ENCODE measurements at regions not wholly inside any gene's neighbourhood (a gene's known extent, or its start where the extent isn't known, plus 50 kb on each side); places are given as distances from the start of the nearest gene placed in this dataset.

- no peak for TF ChIP-seq CTCF (IDR thresholded peaks at IDR 0.05)
- TF ChIP-seq POLR2AphosphoS5 (IDR thresholded peaks at IDR 0.05) = no peak
- TF ChIP-seq POLR2A (IDR thresholded peaks at IDR 0.05) = no peak
Observed at GRCh38 chr6:97714772-97715171, 431.8 kb upstream of the MMS22L start.

Measured in gastroesophageal sphincter (tissue), 3 donors.